ENCODE measurements at regions not wholly inside any gene's neighbourhood (a gene's known extent, or its start where the extent isn't known, plus 50 kb on each side); places are given as distances from the start of the nearest gene placed in this dataset.

DNA sequence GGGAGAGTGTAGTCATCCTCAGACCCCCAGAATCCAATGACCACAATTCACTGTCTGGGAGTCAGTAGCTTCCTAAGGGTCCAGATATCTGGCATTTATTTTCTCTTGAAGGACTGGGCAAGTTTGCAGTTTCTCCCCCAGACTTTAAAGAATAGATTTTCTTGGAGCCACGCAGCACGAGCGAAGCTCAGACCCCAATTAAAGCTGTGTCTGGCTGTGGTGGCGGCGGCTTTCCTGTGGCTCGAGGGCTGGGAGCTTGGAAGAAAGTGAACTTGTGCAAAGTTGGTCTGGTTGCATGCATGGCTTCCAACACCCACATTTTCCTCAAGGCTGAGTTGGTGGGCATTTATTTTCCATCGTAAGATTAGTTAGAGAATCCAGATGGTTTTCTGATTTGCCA is 105.0 kb downstream of the ACKR3 start:
- DNase-seq: no peak

DNA sequence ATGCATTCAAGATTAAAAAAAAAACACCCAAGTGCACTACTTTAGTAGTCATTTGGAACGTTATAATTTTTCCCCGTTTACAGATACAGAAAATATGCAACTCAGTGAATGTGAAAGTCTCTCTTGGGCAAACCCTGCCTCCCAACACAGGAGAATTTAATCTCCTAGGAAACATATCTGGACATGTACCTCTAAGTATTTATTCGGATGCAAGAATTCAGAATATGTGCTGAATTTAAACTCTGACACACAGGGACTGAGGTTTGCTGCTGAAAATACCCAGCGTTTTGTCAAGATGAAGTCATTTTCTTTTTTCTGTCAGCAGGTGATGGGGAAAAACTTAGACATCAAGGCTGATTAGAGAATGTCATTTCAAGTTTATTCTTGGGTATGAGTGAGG is 105.4 kb downstream of the ACKR3 start:
- DNase-seq: no peak

DNA sequence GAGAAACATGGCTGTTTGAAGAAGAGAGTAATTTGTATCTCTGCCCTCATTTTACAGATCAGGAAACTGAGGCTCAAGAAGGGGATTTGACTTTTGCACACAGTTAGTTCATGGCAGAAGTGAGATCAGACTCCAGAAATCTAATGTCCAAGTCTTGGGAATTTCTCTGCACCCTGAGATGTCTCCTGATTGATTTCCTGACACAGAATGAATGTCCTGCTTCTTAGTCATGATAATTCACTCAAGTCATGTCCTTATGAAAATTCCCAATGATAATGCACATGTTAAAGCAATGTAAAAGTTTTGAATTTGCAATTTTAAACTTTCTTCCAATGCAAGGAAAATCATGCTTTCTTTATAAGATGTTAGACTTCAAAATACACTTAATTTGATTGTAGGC is 105.9 kb downstream of the ACKR3 start:
- DNase-seq: no peak

- DNase-seq: no peak
Observed at GRCh38 chr2:236676136-236676873, 106.7 kb downstream of the ACKR3 start.

DNA sequence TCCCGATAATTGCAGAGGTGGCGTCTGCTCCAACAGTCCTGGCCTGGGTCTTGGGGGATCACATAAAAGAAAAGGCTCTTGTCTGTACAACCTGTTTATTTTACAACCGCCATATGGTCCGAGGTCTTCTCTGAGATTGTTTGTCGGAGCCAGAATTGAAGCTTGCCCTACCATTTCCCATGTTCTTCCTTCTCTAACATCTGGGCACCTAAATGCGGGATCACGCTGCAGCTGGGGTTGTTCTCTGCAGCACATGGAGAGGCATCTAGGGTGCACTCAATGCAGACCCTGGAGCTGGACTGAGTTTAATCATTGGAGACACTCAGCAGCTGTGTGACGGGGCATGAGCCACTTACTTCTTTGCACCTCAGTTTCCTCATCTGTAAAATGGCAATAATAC is 107.7 kb downstream of the ACKR3 start:
- no peak for DNase-seq

- DNase-seq: no peak
Observed at GRCh38 chr2:236678307-236678975, 108.8 kb downstream of the ACKR3 start.

- DNase-seq: no peak
Observed at GRCh38 chr2:236679884-236680860, 110.5 kb downstream of the ACKR3 start.

GRCh38 chr2:236682651-236683422 is 113.2 kb downstream of the ACKR3 start:
- no peak for DNase-seq

DNA sequence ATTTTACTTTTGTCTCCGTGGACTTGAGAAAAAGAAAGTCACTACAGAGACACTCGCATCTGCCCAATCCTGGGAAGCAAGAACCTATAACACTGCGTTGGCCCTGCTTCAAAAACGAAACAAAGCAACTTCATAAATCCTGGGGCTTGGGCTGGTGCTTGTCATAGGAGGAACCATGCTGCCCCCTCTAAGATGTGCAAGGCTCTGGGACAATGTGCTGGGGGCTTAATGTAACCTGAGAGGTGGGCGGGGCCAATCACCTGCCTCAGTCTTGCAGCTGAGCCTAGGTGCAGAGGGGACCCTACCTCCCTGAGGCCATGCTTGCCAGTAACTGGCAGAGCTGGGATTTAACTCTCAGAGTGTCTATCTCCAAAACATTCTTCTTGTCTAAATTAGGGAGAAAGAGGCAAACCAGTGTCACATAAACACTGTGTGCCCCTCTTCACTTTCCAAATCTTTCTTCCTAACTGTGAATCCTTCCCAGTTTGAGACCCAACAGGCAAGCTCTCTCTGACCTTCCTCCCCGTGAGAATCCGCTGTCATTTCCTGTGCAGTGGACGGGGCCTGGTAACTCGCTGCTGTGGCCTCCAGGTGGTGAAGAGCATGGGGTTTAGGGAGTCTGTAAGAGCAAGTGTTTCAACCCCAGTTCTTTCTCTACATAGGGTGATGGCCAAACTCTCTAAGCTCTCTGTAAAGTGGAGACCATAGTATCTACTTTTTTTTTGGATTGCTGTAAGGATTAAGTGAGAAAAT is 115.1 kb downstream of the ACKR3 start:
- DNase-seq: no peak

- no peak for DNase-seq
Observed at GRCh38 chr2:236685361-236685760, 115.7 kb downstream of the ACKR3 start.

DNA sequence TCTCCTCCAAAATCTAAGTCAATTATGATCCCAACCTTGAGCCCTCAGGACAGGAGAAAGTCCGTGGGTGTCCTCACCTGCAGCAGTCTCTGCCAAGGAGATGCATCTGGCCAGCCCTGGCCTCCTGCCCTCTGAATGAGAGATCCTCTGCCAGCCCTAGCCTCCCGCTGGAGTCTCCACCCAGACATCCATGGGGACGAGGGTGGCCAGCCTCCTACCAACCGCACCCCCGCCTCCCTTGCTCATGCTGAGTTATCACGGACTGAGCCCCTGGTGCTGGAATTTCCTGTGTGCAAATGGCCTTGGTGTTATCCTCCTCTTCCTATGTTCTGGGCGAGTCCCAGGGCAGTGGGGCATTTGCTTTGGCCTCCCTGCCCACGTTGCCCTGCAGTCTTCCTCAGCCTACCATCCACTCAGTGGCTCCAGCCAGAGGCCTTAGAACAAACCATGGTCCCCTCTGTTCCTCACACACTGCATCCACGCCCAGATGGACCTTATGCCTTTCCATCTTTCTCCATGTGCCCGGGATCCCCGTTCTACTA is 116.4 kb downstream of the ACKR3 start:
- DNase-seq: no peak

DNA sequence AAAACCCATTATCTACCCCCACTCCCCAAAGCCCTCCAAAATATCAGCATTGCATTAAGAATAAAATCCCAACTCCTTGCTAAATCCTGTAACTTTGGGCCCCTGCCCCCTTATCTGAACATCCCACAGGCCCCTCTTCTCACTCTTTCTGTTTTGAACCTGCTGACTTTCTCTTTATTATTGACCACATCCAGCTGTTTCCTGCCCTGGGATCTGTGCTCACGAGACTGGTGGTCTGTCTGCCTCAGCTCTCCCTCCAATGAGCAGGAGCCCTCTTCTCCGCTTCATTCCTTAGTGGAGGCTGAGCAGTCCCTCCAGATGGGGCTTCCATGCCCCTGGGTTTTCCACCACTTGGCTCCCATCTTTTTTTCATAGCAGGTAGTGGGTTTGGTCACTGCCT is 116.9 kb downstream of the ACKR3 start:
- no peak for DNase-seq

DNA sequence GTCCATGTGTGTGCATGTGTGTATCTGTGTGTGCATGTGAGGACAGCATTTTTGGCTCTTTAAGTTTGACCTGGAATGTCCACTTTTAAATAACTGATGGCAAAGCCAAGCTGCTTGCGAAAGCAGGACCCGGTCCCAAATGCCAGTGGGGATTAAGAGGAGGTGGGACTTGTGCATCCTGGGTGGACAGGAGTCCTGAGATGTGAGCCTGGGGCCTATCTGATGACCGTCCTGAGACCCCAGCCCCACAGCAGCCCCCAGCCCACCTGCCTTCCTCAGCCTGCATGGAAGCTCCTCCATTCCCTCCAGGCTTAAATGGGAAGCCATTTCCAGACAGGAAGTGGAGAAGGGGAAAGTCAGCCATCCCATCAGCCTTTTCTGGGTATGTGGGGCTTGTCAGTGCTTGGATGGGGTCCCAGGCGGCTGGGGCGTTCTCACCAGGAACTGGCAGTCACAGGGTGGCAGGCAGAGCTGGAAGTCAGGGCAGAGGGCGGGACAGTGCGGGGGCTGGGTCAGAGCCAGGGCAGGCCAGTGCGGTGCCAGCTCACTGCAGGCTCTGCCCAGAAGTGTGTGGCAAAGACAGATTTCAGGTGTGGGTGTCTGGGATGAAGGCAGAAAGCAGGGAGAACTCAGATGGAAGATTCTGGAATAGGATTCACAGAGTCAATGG is 117.8 kb downstream of the ACKR3 start:
- DNase-seq: no peak

DNA sequence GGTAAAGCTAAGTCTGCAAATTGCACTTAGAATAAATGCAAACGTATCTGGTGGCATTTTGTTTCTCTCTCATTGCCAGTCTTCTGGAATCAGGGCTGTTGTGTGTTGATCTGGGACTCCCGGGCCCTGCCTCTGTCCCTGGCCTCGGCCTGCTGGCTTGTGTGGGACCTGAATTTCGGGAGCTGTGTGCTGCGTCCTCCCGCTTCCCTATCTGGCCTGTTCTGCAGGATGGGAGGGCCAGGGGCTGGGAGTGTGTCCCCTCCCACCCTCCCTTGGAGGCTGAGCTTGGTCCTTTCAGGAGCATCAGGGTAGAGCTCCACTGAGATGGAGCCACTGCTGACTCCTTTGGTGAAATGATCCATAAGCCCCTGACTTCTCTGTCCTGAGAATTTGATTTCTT is 118.5 kb downstream of the ACKR3 start:
- DNase-seq: no peak

DNA sequence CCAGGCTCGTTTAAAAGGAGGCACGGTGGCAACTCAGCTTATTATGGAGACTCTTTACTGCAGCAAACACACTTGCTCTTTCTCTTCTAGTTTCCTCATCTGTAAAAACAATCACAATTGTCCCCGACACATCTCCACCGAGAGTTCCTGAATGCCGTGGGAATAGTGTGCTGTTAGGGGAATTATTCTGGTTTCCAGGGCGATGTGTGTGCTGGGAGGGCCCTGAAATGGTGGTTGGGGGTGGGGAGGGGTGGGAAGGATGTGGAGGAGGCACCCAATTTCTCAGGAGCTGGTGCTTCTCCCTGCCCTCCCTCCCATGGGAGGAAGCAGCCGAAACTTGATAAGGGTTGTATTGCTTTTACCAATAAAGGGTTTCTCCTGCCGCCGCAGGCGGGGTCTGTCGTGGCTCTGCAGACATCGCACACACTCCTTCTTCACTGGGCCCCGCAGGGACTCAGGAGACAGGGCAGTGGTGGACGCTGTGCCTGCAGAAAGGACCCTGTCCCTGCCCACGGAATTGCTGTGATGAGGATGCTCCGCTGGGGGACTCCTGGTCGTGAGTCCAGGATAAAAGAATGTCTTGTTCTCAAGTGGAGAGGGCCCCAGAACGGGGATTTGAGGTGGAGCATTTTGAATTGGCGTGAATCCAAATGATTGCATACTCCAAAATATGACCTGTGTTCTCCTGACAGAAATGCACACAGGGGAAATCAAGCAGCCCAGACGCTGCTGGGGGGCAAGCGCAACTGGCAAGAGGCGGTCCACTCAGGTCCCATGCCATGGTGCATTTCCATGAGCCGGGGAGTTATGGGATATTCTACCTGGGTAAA is 119.2 kb downstream of the ACKR3 start:
- no peak for DNase-seq

GRCh38 chr2:236689393-236689700 is 119.7 kb downstream of the ACKR3 start:
- DNase-seq: no peak

DNA sequence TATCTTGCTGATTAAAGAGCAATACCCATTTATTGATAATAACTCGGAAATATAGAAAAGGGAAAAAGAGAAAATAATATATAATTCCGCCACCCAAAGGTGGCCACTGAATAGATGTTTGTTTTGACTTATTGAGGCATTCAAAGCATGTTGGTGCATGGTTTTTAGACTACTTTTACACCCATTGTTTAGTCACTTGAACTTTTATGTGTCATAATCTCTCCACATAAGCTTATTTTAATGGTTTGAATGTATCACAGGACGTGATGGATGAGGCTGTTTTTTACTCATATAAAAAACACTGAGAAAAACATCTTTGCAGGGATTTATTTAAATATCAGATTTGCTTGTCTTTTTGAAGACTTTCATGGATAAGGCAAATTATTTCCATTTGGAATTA is 120.4 kb downstream of the ACKR3 start:
- no peak for DNase-seq

DNA sequence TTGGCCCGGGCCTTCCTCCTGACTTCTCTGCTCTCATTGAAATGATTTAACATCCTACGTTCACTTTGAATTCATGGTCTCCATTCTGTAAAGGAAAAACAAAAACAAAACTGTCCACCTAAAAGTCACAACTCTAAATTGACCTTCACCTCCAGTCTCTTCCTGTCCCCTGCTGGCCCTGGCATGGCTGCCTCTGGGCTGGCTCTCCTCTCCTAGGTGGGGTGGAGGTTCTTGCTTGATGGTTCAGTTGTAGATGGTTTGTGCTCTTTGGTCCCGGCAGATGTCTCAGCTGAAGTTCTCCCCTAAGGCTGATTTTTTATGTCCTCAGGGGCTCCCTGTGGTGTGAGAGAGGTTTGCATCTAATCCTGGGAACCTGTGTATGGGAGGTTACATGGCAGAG is 121.1 kb downstream of the ACKR3 start:
- DNase-seq: no peak

DNA sequence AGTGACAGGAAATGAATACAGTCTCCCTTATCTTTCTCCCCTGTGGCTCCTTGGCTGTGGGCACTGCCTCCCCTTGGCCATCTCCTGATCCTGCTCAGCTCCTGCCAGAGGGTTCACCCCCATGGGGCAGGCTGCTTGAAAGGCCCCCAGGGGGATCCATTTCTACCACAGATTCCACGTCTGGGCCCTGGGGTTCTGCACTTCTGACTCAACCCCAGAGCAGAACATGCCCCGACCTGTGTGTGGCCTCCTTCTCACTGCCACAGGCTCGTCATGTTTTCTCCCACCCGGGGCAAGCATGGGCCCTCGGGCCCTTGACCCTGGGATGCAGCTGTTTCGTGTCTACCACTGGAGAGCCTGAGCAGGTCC is 122.2 kb downstream of the ACKR3 start:
- no peak for DNase-seq

DNA sequence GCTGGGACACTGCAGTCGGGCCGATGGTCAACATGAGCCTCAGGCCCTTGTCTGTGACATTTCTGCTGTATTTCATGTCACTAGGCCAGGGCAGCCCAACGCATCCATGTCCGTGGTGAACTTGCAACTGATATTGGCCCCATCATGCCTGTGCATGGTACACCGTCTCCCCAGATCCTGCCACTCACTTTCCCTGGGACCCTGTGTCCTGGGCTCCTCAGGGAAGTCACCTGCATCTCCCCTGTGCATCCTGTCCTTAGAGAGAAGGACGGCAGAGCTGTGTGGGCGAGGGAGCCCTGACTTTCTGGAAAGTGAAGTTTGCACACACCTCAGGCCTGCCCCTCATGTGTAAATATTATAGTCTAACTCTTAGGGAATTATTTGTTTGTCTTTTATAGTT is 123.3 kb downstream of the ACKR3 start:
- no peak for DNase-seq

DNA sequence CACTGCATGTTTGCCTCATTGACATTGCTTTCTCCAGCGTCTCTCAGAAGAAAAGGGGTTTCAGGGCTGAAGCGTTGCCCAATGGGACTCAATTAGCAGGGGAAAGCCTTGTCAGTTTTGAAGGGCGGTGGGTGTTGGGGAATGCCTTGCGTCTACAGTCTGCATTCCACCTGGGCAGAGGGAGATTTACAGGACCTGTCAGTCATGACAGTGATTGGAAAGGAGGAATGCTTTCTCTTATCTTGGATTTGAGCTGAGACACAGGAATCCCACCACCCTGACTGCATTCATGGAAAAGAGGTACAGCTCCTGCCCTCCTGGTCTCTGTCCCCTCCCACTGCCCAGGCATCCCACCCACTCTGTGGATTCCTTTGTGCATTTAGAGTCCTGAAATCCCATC is 123.9 kb downstream of the ACKR3 start:
- DNase-seq: no peak
